SU-DHL-6 (cell line): ENCODE measurements at regions not wholly inside any gene's neighbourhood (a gene's known extent, or its start where the extent isn't known, plus 50 kb on each side); places are given as distances from the start of the nearest gene placed in this dataset.

Experiments
- H2AFZ ChIP-seq: fragments of 200-600 bp; sonication (generic); 2 replicates; pipeline ENCODE4 v1.6.1; 2014; ENCODE audit warnings: low read depth, mild to moderate bottlenecking, moderate library complexity, mixed read lengths, antibody characterized with exemption, low read length; ENCODE audit not compliant: severe bottlenecking
- H3F3A ChIP-seq: fragments of 200-600 bp; shearing (Covaris generic); 2 replicates; pipeline ENCODE4 v1.6.0; 2016; ENCODE audit warnings: antibody characterized with exemption, mild to moderate bottlenecking; ENCODE audit not compliant: insufficient read depth
- H3K27ac ChIP-seq: fragments of 200-600 bp; sonication (generic); 2 replicates; pipeline ENCODE4 v1.5.1; 2016; ENCODE audit warnings: low read depth, mild to moderate bottlenecking, low read length, moderate library complexity, mixed read lengths
- H3K27me3 ChIP-seq: fragments of 200-600 bp; sonication (generic), shearing (Covaris generic); 2 replicates; pipeline ENCODE4 v1.6.0; 2014; ENCODE audit warnings: mild to moderate bottlenecking, low read length
- H3K36me3 ChIP-seq: fragments of 200-600 bp; sonication (generic); 2 replicates; pipeline ENCODE4 v1.6.1; 2014; ENCODE audit warnings: mild to moderate bottlenecking, low read length, mixed read lengths
- H3K4me2 ChIP-seq: fragments of 300-600, 200-600 bp; shearing (Covaris generic), sonication (generic); 2 replicates; pipeline ENCODE4 v1.6.0; 2014; ENCODE audit warnings: low read length, low read depth, mild to moderate bottlenecking; ENCODE audit not compliant: poor library complexity, severe bottlenecking
- H3K4me3 ChIP-seq: fragments of 200-600 bp; sonication (generic); 2 replicates; pipeline ENCODE4 v1.5.1; 2014; ENCODE audit warnings: antibody characterized with exemption, low read length, mild to moderate bottlenecking, mixed read lengths; ENCODE audit not compliant: insufficient read depth, poor library complexity, severe bottlenecking
- H3K79me2 ChIP-seq: fragments of 200-600 bp; sonication (generic); 2 replicates; pipeline ENCODE4 v1.6.1; 2014; ENCODE audit warnings: mild to moderate bottlenecking, low read length, moderate library complexity; ENCODE audit not compliant: insufficient read depth
- H3K9ac ChIP-seq: fragments of 200-600 bp; sonication (generic); 2 replicates; pipeline ENCODE4 v1.7.0; 2014; ENCODE audit warnings: mild to moderate bottlenecking, low read length
- H3K9me2 ChIP-seq: fragments of 200-600 bp; sonication (generic); replicated peaks from 2 replicates; pipeline ENCODE4 v1.6.1; 2014; ENCODE audit warnings: low read length; ENCODE audit not compliant: insufficient read depth
- H3K9me3 ChIP-seq: fragments of 200-600 bp; sonication (generic); 2 replicates; pipeline ENCODE4 v1.6.1; 2014; ENCODE audit warnings: low read length, mixed read lengths; ENCODE audit not compliant: insufficient read depth
- H4K20me1 ChIP-seq: fragments of 200-600 bp; sonication (generic); 2 replicates; pipeline ENCODE4 v1.6.1; 2014; ENCODE audit warnings: low read depth, mild to moderate bottlenecking, antibody characterized with exemption, low read length, moderate library complexity, mixed read lengths
- EZH2phosphoT487 ChIP-seq: fragments of 200-600 bp; sonication (generic), shearing (Covaris generic); conservative IDR thresholded peaks from 2 replicates; pipeline ENCODE4 v1.6.1; 2018; ENCODE audit warnings: mild to moderate bottlenecking, antibody characterized with exemption, low read length, moderate library complexity, mixed read lengths
- TF ChIP-seq, protein P1 (sequence below): fragments of 200-600 bp; sonication (generic); IDR thresholded peaks from one replicate; pipeline ENCODE4 v1.5.1; 2017; ENCODE audit warnings: antibody characterized with exemption, mild to moderate bottlenecking, low read length, moderate library complexity; ENCODE audit not compliant: insufficient read depth, poor library complexity, severe bottlenecking

DNA sequence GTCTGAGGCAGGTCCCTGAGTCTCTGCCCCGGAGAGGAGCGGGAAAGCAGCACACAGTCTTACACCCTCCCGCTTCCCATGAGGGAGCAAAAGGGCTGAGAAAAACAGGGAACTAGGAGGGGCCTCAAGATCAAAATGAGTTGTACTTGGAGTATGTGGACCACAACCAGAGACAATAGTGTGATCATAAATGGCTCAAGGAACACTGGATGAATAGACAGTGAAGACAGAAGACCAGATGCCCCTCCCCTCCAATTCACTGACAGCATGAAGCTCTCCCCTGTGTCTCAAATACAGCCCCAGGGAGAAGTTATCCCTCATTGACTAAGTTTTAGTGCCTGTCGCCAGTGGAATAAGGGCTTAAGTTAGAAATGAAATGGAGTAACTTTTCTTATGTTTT lies 191.0 kb downstream of the TFAP2A start:
- TF ChIP-seq EZH2phosphoT487, result no peak
- TF ChIP-seq, protein P1, sequence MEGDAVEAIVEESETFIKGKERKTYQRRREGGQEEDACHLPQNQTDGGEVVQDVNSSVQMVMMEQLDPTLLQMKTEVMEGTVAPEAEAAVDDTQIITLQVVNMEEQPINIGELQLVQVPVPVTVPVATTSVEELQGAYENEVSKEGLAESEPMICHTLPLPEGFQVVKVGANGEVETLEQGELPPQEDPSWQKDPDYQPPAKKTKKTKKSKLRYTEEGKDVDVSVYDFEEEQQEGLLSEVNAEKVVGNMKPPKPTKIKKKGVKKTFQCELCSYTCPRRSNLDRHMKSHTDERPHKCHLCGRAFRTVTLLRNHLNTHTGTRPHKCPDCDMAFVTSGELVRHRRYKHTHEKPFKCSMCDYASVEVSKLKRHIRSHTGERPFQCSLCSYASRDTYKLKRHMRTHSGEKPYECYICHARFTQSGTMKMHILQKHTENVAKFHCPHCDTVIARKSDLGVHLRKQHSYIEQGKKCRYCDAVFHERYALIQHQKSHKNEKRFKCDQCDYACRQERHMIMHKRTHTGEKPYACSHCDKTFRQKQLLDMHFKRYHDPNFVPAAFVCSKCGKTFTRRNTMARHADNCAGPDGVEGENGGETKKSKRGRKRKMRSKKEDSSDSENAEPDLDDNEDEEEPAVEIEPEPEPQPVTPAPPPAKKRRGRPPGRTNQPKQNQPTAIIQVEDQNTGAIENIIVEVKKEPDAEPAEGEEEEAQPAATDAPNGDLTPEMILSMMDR, result no peak
- H2AFZ ChIP-seq, result no peak overlapping the region
- H3K4me3 ChIP-seq, result no peak overlapping the region
- no peak overlapping the region for H3K27ac ChIP-seq
- no peak overlapping the region for H3K4me2 ChIP-seq
- no peaks in the 10 kb centered on the region for H3K79me2 ChIP-seq
- H3K36me3 ChIP-seq, result no peaks in the 10 kb centered on the region
- H3K9me3 ChIP-seq, result no peaks in the 10 kb centered on the region
- H3K9ac ChIP-seq, result no peak overlapping the region
- H3K9me2 ChIP-seq, result no peaks in the 10 kb centered on the region
- no peaks in the 10 kb centered on the region for H4K20me1 ChIP-seq
- H3F3A ChIP-seq, result no peaks in the 10 kb centered on the region
- H3K27me3 ChIP-seq, result 0 out of 2 replicates have a peak, but pooled peaks cover 3% of the 10 kb centered on the region

DNA sequence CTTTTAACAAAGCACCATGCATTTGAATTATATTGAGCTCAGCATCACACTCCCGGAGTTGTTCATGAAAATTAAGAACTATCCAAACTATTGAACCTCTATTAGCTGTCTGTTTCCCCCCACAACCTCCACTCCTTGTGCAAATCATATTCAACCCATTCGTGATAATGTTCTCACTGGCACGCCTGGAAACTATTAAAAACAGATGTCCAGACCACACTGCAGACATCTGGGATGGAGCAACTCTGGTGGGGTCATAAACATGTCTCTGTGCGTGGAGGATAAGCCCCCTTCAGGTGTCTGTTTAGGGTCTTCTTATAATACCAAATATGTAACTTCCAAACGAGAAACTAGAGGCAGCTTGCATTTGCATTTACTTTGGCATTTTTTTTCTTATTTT lies 193.7 kb downstream of the TFAP2A start:
- TF ChIP-seq, protein P1, result no peak
- no peak for TF ChIP-seq EZH2phosphoT487
- H4K20me1 ChIP-seq, result no peaks in the 10 kb centered on the region
- no peaks in the 10 kb centered on the region for H3K36me3 ChIP-seq

GRCh38 chr6:10219510-10219909 lies 195.4 kb downstream of the TFAP2A start:
- Histone ChIP-seq H2AFZ (no peak overlapping the region), H3F3A (no peaks in the 10 kb centered on the region), H3K9me3 (no peaks in the 10 kb centered on the region), H4K20me1 (no peaks in the 10 kb centered on the region), H3K36me3 (no peaks in the 10 kb centered on the region), H3K9ac (no peak overlapping the region), H3K79me2 (no peaks in the 10 kb centered on the region), H3K27ac (no peak overlapping the region), H3K27me3 (0 out of 2 replicates have a peak, but pooled peaks cover 3% of the 10 kb centered on the region), H3K9me2 (0 out of 2 replicates have a peak, but pooled peaks cover 3% of the 10 kb centered on the region), H3K4me2 (no peak overlapping the region), H3K4me3 (no peak overlapping the region)
- TF ChIP-seq EZH2phosphoT487, result no peak
- TF ChIP-seq, protein P1, result no peak

More for the DNA sequence above, 193.7 kb downstream of the TFAP2A start:
- Histone ChIP-seq H3K79me2 (no peaks in the 10 kb centered on the region), H3K27me3 (0 out of 2 replicates have a peak, but pooled peaks cover 3% of the 10 kb centered on the region), H2AFZ (no peak overlapping the region), H3K9me2 (0 out of 2 replicates have a peak, but pooled peaks cover 3% of the 10 kb centered on the region), H3K9me3 (no peaks in the 10 kb centered on the region), H3F3A (no peaks in the 10 kb centered on the region), H3K9ac (no peak overlapping the region), H3K27ac (no peak overlapping the region), H3K4me3 (no peak overlapping the region), H3K4me2 (no peak overlapping the region)
